NCI-H1092 treated with DMSO at 0.1 percent for 48 hours (cell line): ENCODE measurements at regions not wholly inside any gene's neighbourhood (a gene's known extent, or its start where the extent isn't known, plus 50 kb on each side); places are given as distances from the start of the nearest gene placed in this dataset.

Experiments
- DNase-seq: peaks from one replicate; lab custom pipeline; 2025; lab: John Stamatoyannopoulos, UW

DNA sequence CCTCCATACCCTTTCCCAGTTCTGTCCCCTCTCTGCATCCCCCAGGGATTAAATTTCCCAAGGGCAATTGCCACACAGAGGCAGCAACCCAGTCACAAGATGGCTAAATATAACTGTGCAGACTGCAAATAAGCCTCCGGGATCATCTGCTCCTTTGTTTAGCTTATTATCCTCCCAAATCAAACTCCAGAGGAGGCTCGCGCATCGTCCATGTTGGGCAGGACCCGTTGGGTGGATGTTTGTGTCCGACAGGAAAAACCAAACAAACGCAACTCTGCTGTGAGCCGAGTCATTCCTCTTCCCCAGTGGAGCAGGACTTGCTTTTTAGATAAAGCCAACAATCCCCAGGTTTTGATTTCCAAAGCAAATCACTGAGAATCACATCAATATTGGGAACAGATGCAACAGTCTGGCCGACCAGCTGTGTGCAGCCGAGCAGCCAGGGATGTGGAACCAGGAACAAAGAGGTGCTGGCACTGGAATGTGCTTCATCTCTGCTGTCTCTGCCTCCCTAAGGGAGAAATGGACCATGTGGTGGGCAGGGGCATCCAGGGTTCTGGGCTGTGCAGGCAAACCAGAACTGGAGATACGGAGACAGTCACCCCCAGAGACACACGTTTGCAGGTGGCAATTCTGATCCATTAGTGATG lies 89.8 kb downstream of the PTTG1 start:
- DNase-seq, result no peak
